ENCODE measurements at regions not wholly inside any gene's neighbourhood (a gene's known extent, or its start where the extent isn't known, plus 50 kb on each side); places are given as distances from the start of the nearest gene placed in this dataset.

DNA sequence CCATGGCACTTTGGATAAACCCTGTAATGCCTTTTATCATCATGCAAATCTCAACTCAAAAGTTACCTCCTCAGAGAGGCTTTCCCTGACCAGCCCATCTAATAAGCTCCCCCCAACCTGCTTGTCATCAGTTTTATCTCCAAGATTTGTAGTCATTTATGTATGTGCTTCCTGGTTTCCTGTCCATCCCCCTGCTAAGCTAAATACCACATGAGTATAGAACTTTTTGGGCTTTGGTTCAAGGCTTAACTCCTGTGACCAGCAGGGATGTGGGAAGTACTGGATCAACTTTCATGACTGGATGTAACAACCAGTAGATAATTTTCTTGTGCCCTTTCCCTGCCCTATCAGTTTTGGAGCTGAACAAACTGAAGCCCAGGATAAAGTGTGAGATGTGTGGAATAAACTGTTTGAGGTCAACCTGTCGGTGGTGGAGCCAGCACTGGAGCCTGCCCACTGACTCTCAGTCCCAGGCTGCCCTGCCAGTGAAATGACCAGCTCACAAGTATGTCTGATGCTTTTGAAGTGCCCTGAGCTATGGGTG is 148.6 kb downstream of the CYP26A1 start:
- TF ChIP-seq POLR2A (IDR thresholded peaks at IDR 0.05), result no peak
- TF ChIP-seq EP300 (IDR thresholded peaks at IDR 0.05), result no peak
- TF ChIP-seq, protein P1, sequence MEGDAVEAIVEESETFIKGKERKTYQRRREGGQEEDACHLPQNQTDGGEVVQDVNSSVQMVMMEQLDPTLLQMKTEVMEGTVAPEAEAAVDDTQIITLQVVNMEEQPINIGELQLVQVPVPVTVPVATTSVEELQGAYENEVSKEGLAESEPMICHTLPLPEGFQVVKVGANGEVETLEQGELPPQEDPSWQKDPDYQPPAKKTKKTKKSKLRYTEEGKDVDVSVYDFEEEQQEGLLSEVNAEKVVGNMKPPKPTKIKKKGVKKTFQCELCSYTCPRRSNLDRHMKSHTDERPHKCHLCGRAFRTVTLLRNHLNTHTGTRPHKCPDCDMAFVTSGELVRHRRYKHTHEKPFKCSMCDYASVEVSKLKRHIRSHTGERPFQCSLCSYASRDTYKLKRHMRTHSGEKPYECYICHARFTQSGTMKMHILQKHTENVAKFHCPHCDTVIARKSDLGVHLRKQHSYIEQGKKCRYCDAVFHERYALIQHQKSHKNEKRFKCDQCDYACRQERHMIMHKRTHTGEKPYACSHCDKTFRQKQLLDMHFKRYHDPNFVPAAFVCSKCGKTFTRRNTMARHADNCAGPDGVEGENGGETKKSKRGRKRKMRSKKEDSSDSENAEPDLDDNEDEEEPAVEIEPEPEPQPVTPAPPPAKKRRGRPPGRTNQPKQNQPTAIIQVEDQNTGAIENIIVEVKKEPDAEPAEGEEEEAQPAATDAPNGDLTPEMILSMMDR (IDR thresholded peaks at IDR 0.05), result no peak

All from tibial nerve (tissue), 4 donors.